Right renal cortex interstitium (tissue), 3 donors: ENCODE measurements at regions not wholly inside any gene's neighbourhood (a gene's known extent, or its start where the extent isn't known, plus 50 kb on each side); places are given as distances from the start of the nearest gene placed in this dataset.

Experiments
- DNase-seq, 3 donors: peaks; one replicate each; pipeline ENCODE4 v3.0.0-alpha.2; 2013; ENCODE audit warnings: low read depth in 3 of 3, low spot score in 2 of 3

DNA sequence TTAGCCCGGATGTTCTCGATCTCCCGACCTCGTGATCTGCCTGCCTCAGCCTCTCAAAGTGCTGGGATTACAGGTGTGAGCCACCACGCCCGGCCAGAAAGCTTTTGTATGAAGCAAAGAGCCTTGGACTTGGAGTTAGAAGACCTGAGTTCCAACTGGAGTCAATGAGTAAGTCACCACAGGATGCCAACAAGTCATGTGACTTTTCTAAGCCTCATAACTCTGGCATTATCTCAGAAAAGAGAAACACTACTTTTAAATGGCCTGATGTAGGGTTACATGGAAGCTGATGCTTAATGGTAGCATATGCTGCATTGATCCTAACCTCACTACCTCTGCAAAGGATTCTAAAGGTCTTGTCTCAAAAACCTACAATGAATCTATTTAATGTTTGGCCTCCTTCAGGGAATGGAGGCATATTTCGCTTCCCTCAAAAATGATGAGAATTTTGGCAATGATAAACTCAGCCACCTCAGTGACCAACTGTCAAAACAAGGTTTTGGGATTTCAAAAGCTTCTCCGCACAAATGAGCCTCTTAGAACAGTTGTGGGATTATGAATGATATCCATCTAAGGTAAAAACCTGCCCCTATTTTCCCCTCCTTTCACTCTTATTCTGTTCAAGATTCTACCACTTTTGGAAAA, 236.8 kb downstream of the ACTL7B start:
- DNase-seq, result no peak

DNA sequence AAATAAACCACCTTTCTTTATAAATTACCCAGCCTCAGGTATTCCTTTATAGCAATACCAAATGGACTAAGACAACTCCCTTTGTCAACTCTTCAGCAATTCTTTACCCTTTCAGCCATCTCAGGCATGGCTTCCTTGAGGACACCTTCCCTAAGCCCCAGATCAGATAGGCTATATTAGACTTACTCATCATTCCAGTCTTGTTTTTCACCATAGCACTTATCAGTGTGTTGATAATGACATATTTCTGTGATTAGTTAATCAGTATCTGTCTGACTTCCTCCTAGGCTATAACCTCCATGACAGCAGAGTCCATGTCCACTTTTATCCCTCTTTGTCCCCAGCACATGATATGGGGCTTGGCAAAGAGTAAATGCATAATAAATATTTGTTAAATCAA, 238.1 kb downstream of the ACTL7B start:
- no peak for DNase-seq

DNA sequence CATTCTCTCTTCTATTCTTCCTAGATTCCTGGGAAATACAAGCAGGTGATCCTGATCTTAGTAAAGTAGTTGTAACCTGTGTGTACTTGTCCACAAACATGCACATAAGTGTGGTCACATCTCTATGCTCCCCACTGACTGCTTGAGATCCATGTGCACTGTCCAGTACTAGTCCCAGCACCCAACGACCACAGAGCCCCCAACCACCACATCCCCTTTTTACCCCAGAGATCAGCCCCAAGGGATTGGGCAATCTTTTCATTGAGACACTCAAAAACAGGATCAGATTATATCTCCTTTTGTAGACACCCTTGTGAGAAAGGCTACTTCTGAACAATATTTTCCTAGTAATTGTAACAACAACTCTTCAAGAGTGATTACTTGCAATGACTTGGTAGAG, 240.6 kb downstream of the ACTL7B start:
- DNase-seq, result no peak

DNA sequence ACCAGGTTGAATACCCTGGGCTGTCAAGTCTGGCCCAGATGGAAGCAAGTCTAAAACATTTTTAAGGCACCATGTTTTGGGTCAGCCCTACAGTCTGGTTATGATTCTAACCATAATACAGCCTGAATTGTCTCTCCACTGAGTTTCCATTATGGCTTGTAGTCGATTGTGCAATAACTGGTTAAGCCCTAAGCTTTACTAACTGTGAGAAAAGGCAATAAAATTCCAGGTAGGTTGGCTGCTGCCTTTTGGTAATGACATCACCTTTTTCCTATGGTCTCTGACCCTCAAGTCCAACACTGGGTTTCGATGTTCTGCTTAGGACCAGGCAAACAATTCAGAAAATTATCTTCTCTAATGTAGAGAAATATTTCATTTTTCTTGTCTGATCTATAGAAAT, 243.3 kb downstream of the ACTL7B start:
- DNase-seq, result no peak

DNA sequence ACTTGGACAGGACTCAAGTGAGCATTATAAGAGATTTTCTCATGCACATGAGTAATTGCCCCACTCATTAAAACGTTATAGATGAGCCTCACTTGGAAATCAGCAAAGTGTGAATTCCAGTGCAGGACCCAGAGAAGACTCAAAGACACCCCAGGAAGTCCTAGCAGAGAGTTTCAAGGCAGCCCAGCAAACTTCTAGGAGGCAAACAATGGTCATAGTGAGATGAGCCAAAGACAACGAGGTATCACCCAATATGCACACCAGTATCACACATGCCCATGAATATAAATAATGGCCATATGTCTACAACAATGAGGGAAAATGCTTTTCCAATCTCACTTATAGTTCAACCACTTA, 245.9 kb downstream of the ACTL7B start:
- no peak for DNase-seq

DNA sequence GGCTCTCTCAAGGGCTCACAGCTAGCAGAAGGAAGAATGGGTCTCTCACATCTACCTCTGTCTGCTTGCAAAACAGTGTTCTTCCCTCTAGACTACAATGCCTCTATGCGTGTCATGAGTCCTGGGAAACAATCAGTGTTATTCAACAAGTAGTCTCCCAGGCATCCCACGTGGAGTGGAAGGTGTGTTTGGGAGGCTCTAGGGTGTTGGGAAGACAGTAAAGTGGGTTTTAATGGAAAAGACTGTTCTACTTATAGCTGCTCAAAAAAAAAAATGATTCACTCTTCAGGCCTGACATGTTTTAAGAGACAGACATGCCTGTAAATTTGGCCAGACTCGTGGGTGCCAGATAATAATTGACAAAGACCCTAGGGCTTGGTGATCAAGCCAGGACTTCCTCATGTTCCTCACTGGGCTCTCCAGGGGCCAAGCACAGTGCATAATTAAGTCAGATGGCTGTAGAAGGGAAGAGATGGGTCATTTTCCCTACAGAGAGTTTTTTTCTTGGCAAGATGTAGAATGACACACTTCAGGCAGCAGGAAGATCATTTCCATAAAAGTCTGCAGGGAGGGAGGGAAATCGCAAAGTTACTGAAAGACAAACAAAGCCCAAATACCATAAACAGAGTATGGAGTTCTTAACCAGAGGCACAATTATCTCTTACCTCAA, 246.4 kb downstream of the ACTL7B start:
- no peak for DNase-seq

DNA sequence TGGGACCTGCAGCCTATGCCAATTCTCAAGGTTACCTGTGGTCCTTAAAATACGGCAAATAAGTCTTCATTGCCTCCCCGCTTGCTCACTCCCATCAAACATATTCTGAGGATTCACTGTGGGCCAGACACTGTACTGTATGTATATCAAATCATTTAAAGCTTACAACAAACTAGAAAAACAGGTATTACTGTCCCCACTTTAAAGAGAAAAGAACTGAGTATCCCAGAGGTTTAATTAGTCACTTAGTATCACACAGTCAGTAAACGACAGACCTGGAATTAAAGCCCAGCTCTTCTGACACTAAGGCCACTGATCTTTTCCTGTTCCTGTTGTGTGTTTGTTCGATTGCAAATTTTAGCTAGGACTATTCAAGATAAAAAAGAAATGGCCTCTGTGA, 248.2 kb downstream of the ACTL7B start:
- no peak for DNase-seq

DNA sequence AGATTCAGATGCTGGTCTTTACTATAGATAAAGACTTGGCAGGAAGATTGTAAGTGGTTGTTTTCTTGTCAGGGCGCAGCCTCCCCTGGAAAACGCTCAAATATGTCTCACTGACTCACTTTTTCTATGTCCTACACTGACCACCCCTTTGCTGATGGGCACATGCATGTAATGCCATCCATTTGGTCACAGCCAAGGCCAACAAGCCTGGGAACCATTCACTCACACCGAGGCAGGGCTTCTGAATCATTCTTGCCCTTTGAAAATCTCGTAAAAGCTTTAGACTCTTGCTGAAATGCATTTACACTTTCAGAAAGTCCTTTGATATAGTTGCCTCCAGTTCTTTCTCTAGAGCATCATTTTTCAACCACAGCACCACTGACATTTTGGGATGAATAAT, 249.4 kb downstream of the ACTL7B start:
- no peak for DNase-seq

DNA sequence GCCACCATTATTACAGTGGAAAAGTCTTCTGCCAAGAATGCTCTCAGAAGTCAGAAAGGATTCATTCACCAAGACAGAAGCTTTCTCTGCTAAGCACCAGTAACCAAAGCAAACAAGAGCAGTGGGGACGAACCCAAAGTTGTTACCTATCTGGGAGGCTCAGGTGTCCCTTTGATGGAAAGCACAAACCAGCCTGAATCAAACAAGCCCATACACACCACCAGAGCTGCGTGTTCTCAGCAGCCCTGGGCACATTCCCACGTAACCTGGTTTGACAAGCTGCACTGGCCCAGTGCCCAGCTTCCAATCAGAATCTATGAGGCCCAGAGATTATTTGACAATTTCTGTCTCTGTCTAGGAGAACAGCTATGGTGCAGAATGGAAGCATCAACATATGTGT, 252.6 kb downstream of the ACTL7B start:
- peak in 1 of 3 donors; percentile 1 for DNase-seq

DNA sequence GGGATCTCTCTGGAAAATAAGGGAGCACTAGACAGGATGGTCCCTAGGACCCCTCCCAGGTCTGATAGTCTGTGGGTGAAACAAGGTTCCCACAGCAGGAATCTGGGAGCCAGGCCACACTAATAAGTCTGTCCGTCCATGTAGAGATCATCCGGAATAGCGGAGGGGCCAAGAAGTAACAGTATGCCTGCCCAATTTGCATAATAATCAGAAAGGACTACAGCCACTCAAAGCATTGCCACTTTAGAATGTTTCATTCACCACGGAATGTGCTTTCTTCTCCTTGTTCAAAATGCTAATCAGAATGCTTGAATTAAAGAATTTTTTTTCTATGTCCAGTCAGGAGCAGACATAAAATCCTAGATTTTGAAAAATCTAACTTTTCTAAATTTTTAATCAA, 254.9 kb downstream of the ACTL7B start:
- DNase-seq, result no peak

DNA sequence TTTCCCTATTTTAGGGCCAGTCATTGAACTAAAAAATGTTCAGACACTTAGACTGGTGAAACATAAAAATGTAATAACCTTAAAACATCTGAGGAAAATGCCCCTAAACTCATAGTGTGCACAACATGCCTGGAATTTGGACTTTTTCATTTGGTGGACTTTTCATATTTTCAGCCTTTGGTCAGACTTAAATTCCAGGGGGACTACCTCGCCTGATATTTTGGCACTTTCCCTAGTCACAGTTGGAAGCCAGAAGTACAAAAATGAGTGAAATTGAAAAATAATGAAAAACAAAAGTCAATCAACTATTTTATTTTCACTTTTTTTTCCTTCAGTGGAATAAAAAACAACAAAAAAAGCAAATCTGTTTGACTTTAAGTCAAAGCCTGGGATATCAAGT, 256.2 kb downstream of the ACTL7B start:
- no peak for DNase-seq

DNA sequence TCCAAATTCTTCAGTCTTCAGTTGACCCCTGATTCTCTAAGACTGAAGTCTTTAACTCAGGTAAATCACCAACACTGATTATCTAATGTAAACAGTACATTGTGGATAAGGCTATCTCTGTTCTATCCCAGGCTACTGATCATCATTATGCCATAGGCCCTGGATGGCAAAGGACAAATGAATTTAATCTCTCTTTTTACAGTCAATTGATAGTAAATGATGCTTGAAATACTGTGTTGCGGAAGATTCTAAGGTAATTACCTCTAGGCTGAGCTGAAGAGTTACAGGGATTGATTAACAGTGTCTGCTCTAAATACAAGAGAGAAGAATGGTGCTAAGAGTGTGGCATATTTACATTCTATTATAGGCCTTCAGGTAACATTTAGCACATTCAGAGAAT, 264.7 kb downstream of the ACTL7B start:
- DNase-seq, result no peak

DNA sequence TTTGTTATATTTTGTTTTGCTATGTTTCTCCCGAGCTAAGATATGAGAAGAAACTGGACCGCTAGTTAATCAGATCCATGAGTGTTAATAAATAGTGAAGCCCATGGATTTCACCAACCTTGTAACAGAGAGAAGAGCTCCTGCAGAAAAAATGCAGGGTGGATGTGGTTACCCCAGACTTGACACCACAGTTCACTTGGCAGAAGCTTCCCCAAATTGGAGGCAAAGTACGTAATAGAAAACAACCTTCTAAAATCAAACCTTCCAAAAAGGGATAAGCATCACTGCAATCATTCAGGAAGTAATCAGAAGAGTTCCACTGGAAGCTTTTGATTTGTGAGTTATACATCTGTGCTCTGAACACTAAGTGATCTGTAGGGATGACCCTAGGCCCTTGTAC, 267.5 kb downstream of the ACTL7B start:
- no peak for DNase-seq

DNA sequence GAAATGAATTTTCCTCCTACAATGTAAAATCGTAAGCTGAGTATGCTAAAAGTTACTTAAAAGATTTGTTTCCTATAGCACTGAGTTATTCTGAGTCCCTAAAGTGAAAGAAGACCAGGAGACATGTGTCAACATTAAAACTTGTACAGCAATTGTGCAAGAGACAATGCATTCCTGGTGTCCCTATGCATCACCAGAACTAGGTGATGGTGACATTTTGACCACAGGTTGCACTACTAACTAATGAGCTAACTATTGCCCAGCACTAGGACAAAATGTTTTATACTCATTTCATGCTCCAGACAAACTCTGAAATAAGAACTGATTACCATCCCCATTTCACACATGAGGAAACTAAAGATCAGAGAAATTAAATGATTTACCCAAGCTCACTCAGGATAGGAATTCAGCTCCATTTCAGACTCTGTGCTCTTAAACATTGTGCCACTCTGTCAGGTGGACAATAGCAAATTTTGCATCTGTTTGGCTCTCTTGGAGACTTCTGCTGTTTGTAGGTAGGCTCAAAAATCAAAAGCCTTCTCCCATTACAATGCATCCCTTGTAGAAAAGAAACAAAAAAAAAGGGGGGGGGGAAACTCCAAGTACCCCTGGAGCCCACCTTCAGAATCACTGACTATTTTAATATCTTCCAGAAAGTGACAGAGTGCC, 269.2 kb downstream of the ACTL7B start:
- DNase-seq, result no peak

DNA sequence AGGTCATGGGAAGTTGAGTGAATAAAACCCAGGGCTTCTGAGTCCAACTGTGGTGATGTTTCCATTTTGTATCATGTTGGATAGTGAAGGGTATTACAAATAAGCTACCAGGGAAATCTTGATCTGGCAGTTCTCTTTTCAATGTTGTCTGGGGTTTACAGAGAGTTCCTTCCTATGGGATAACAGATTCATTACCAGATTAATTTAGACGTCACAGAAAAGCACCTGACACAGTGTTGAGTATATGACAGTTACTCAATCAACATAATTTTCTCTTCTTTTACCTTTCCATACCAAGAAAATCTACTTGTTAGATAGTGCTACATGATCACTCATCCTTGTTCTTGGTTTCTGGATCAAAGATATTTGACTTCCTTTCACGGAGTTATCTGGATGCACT, 270.9 kb downstream of the ACTL7B start:
- no peak for DNase-seq

DNA sequence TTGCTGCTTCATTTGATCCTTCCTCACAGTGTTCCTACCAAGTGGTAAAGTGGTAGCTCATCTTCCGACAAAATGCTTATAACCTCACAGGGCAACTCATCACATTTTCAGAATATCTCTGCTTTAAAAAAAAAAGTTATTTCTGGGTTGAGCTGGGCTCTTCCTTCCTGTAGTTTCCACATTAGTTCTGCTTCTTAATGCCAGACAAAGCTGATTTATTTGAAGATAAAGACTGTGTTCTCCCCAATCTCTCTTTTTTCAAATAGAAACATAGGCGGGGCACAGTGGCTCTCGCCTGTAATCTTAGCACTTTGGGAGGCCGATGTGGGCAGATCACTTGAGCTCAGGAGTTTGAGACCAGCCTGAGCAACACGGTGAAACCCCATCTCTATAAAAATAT, 273.1 kb downstream of the ACTL7B start:
- DNase-seq, result no peak

DNA sequence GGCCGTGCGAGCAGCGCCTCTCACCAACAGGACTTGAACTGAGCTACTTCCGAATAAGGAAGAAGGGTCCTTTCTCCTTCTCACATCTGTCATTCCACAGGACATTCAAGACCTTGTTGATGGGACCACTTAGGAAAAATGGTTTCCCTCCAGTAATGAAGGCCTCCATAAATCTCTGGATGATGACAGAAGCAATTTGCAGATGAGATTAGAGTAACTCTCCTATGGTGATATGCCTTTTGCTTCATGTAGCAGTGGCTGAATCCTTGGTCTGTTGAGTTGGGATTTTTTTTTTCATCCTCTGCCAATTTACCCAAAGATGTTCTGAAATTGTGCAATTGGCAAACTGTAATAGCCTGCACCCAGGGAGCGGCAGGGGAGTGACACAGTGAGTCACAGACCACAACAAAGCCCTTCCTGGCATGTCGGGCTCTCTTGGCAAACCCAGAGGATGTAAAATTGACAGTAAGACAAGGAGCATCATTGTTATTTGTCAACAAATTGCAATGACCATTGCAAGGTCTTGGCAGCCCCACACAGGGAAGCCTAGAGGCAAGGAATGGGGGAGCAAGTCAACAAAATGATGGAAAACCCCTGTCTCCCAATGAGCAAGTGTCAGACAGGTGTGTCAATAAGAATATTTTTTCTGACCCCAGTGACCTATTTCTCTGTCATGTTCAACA, 275.9 kb downstream of the ACTL7B start:
- DNase-seq, result no peak

DNA sequence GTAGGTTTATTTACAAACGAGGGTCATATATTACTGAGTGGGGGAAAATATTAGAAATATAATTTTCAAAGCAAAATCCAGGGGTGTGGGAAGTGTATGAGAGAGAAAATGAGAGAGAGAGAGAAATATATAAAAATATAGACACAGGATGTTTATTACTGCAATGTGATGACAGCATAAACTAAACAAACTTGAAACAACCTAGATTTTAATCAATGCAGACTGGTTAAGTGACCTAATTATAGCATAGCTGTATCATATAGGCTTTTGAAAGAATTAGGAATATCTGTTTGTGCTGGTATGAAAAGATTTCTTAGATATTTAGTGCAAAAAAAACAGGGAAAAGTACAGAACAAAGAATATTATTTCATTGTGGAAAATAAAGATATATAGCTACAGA, 280.5 kb downstream of the ACTL7B start:
- DNase-seq, result no peak

DNA sequence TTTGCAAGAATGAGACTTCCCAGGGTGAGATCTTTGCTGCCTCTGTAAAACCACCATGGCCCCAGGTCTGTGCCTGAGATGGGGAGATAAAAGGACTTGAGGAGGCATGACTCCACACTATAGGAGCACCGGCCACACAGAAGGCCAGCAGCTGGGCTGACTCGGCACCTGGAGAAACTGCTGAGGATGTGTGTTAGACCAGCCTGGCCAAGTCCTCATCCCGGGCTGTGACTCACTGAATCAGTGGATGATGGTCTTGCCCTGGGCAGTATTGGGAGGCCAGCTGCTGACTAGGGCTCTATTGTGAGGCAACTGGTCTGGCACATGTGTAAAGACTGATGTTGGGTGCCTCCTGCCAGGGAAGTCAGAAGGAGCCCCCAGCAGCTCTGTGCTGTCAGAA, 286.2 kb downstream of the ACTL7B start:
- DNase-seq, result no peak

DNA sequence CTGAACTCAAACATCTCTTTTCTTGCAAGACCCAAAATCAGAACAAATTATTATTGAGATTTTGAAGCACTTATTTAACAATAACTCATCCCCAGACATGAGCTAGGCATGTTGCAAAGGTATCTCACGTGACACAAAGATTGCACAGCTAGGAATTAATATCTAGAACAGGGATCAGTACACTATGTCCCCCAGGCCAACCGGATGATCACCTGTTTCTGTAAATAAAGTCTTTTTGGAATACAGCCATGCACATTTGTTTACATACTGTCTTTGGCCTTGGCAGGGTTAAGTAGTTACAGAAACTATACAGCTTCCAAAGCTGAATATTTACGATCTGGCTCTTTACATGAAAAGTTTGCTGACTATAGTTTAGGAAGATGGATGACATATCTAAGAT, 287.7 kb downstream of the ACTL7B start:
- no peak for DNase-seq

DNA sequence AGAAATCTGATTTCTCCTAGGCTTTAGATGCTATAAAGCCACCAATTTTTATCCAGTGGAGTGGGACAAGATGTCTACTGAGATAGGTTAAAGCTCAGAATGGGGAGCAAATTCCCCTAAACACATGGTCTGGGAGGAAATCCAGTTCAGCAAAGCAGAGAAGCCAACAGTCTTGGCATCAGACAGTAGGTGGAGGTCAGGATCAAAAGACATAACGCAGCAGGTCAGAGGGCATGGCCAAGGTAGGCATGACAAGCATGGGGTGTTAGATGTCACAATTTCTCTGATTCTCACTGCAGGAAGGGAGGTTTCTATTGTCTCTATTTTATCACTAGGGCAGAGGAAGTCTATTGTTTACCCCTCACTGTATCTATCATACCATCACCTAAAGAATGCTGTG, 288.2 kb downstream of the ACTL7B start:
- no peak for DNase-seq
